AG09309 (cell line): ENCODE measurements at regions not wholly inside any gene's neighbourhood (a gene's known extent, or its start where the extent isn't known, plus 50 kb on each side); places are given as distances from the start of the nearest gene placed in this dataset.

Experiments used
- DNase-seq: peaks from one replicate; pipeline ENCODE4 v3.0.0-alpha.2; 2010; ENCODE audit warnings: low read depth
- H3K4me3 ChIP-seq: 2 replicates; pipeline ENCODE4 v1.5.1; 2011; ENCODE audit warnings: mild to moderate bottlenecking, low read depth, low read length, moderate library complexity; ENCODE audit not compliant: control insufficient read depth
- TF ChIP-seq, protein P1 (sequence below): IDR thresholded peaks from 2 replicates; pipeline ENCODE4 v1.5.1; 2011; ENCODE audit warnings: mild to moderate bottlenecking, low read depth, low read length, inconsistent platforms; ENCODE audit not compliant: insufficient read depth, control insufficient read depth; ENCODE audit errors: missing control alignments

GRCh38 chr16:86283944-86284343, 226.4 kb upstream of the FOXF1 start:
- no peak for DNase-seq
- H3K4me3 ChIP-seq: no peak overlapping the region
- TF ChIP-seq, protein P1, sequence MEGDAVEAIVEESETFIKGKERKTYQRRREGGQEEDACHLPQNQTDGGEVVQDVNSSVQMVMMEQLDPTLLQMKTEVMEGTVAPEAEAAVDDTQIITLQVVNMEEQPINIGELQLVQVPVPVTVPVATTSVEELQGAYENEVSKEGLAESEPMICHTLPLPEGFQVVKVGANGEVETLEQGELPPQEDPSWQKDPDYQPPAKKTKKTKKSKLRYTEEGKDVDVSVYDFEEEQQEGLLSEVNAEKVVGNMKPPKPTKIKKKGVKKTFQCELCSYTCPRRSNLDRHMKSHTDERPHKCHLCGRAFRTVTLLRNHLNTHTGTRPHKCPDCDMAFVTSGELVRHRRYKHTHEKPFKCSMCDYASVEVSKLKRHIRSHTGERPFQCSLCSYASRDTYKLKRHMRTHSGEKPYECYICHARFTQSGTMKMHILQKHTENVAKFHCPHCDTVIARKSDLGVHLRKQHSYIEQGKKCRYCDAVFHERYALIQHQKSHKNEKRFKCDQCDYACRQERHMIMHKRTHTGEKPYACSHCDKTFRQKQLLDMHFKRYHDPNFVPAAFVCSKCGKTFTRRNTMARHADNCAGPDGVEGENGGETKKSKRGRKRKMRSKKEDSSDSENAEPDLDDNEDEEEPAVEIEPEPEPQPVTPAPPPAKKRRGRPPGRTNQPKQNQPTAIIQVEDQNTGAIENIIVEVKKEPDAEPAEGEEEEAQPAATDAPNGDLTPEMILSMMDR: no peak

- TF ChIP-seq, protein P1: no peak
- no peak overlapping the region for H3K4me3 ChIP-seq
- no peak for DNase-seq
These were observed 224.9 kb upstream of the FOXF1 start for GRCh38 chr16:86285421-86285820.

GRCh38 chr16:86285938-86286921, 224.1 kb upstream of the FOXF1 start:
- no peak overlapping the region for H3K4me3 ChIP-seq

GRCh38 chr16:86286991-86287663, 223.2 kb upstream of the FOXF1 start:
- TF ChIP-seq, protein P1: no peak
- no peak overlapping the region for H3K4me3 ChIP-seq
- no peak for DNase-seq

More at GRCh38 chr16:86285938-86286921, 224.1 kb upstream of the FOXF1 start:
- TF ChIP-seq, protein P1: no peak
- DNase-seq: no peak

DNA sequence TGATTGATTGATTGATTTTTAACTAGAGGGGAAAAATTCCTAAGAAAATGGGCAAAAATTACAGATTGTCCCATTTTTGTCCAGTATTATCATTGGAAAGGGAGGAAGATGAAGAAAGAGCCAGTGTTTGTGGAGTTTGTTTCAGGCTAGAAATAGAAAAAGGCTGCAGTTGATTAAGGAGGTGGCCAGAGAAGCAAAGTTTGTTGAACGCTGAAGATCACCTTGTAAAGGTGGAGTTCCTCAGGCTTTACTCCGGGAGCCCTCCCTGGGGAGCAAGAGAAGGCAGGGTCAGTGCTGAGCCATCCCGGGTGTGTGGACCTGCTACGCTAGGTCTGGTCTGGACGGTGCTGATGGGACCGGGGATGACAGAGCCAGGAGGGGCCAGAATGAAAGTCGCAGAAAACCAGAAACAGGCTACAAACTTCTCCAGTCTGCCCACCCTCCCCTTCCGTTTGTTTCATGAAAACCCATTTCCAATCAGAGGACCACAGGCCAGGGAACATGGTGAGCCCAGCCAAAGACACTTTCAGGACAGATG, 222.6 kb upstream of the FOXF1 start:
- no peak overlapping the region for H3K4me3 ChIP-seq
- no peak for DNase-seq
- TF ChIP-seq, protein P1: no peak

- H3K4me3 ChIP-seq: no peak overlapping the region
- DNase-seq: no peak
- TF ChIP-seq, protein P1: no peak
These were observed 221.5 kb upstream of the FOXF1 start for GRCh38 chr16:86288716-86289294.
